HG03521 (cell line): ENCODE measurements at regions not wholly inside any gene's neighbourhood (a gene's known extent, or its start where the extent isn't known, plus 50 kb on each side); places are given as distances from the start of the nearest gene placed in this dataset.

ENCODE experiments used
- ATAC-seq: cut with Tn5 transposase; IDR thresholded peaks from one replicate; pipeline ENCODE4 v1.9.1; 2021; ENCODE audit warnings: mild to moderate bottlenecking, moderate library complexity; ENCODE audit not compliant: unreplicated experiment

DNA sequence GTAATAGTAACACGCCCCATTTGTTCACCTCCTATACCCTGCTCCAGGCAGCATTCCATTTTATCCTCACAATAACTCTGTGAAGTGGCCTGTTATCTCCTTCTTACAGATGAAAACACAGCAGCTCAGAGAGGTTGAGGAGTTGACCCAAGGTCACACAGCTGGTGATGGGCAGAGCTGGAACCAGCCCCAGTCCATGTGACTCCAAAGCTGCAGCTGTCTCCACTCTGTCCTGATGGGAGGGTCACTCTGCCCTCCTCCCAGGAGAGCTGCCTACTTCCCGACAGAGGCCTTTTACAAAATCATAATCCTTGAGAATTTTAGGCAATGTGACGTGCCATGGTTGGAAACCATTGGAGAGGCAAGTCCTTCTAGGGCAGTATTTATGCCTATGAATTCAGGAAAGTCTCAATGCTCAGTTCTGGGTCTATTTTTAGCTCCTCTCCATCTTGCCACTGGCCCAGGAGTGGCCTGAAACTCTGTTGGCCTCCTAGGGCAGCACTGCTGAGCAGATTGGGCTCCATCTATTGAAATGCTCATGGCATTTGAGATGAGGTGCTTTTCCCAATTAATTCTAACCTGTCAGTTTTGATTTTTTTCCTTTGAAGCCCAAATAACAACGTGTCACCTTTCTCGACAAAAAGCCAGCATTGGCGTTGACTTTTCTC is 50.1 kb upstream of the KCNK12 start:
- ATAC-seq: no peak
